Renal cortex interstitium (tissue), 11 donors: ENCODE measurements at regions not wholly inside any gene's neighbourhood (a gene's known extent, or its start where the extent isn't known, plus 50 kb on each side); places are given as distances from the start of the nearest gene placed in this dataset.
A peak's percentile ranks its signal among the peaks of the same experiment; 100 is the strongest.
"Not testable (repeated sequence)": the region's sequence is repeated elsewhere in the genome, so short reads cannot be mapped to it uniquely, and the experiment has no call there.

Experiments
- DNase-seq, 11 donors: peaks; one replicate each; pipeline ENCODE4 v3.0.0-alpha.2; 2013; ENCODE audit warnings: low read depth in 9 of 11, low spot score in 4 of 11; ENCODE audit errors: extremely low read depth in 1 of 11

GRCh38 chrY:19015213-19015612 is 241.7 kb upstream of the HSFY2 start:
- DNase-seq: no peak

DNA sequence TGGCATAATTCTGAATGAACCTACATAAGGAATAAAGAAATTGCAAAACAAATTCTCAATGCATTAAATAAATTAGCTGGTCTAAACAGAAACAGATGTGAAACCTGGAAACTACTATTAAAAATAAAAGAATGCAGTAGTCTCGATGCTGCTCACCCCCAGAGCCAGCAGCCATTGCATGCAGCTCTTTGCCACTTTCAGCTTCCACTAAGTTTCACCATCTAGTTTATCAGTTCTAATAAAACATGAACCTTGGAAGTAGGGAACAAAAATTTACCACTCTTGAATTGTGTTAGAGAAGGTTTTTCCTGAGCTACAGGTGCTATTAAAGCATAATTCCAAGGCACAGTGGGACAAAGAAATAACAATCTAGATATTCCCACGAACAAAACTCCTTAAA is 239.4 kb upstream of the HSFY2 start:
- DNase-seq: no peak

DNA sequence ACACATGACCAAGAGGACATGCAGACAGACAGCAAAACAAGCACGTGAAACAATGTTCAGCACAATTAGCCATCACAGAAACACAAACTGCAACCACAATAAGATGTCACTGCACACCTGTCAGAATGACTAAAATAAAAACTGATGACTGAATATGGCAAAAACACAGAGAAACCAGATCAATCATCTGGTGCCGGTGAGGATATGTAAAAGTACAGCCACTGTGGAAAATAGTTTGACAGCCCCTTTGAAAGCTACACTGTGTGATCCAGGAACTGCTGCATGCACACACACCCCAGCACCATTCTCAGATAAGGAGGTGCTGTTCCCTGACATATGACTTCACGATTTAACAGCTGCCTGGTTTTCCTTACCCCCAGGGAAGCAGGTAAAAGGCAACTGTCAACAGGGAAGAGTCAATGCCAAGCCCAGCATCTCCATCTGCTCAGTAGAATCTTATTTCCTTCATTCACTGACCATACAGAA is 238.1 kb upstream of the HSFY2 start:
- no peak for DNase-seq

DNA sequence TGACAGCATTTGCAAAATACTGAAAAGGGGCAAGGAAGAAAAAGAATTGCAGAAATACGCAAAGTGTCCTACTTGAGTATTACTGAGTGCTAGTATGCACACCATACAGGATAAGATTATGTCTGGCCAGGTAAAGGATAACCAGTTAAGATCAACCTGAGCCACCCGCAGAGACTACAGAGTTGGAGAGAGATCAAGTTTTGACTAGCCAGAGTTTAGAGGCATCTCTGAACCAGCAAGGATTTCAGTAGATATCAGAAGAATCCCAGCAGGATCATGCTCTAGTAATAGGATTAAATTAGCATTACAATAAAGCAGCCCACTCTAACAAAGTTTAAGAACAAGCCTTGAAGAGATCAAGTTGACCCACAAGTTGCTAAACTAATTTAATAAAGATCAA is 232.7 kb upstream of the HSFY2 start:
- no peak for DNase-seq

DNA sequence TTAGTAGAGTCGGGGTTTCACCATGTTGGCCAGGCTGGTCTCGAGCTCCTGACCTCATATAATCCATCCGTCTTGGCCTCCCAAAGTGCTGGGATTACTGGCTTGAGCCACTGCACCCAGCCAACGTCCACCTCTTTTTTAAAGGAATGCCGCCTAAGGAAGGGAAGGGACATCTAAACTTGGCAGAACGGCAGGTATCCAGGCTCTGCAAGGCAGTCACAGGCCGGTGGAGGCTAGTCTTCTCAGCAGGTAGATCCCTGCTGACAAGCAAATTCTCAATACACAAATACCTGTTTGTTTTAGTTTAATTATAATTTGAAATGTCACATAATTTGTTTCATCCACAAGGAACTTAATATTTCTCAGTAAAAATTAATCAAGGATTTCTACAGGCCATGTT is 232.0 kb upstream of the HSFY2 start:
- no peak for DNase-seq

DNA sequence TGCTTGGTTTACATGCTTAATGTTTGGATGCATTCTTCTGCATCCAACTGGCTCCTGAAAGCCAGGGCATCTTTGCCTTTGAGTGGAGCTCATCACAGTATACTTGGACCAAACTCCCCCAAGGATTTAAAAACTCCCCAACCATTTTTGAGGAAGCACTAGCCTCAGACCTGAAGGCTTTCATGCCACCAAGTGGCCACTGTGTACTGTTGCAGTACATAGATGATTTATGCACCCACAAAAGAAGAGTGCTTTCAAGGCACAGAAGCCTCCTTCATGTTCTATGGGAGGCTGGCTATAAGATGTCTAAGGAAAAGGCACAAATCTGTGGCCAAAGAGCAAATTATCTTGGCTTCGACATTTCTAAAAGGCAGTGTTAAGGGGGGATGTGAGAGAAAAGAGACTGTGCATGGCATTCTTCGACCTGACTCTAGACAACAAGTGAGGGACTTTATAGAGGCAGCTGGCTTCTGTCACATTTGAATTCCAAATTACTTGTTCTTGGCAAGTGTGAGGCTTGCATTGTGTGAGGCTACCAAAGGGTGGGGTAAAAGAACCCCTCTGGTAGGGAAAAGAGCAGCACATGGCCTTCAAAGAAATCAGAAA is 224.2 kb upstream of the HSFY2 start:
- no peak for DNase-seq

GRCh38 chrY:18993480-18993879 is 219.9 kb upstream of the HSFY2 start:
- DNase-seq: no peak

- peak in 1 of 11 donors; percentile 4 for DNase-seq
Observed at GRCh38 chrY:18992684-18993083, 219.1 kb upstream of the HSFY2 start.

- DNase-seq: no peak
Observed at GRCh38 chrY:18989356-18989755, 215.8 kb upstream of the HSFY2 start.

DNA sequence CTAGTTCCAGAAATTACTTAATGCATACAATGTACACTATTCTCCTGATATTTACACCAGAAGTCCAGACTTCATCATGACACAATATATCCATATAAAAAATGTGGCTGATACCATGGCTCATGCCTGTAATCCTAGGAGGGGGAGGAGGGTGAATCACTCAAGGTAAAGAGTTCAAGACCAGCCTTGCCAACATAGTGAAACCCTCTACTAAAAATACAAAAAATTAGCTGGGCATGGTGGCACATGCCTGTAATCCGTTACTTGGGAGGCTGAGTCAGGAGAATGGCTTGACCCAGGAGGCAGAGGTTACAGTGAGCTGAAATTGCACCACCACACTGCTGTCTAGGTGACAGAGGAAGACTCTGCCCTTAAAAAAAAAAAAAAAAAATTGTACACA is 192.5 kb upstream of the HSFY2 start:
- DNase-seq: no peak

GRCh38 chrY:18958846-18959245 is 185.3 kb upstream of the HSFY2 start:
- no peak for DNase-seq

- no peak for DNase-seq
Observed at GRCh38 chrY:18951657-18952435, 178.3 kb upstream of the HSFY2 start.

DNA sequence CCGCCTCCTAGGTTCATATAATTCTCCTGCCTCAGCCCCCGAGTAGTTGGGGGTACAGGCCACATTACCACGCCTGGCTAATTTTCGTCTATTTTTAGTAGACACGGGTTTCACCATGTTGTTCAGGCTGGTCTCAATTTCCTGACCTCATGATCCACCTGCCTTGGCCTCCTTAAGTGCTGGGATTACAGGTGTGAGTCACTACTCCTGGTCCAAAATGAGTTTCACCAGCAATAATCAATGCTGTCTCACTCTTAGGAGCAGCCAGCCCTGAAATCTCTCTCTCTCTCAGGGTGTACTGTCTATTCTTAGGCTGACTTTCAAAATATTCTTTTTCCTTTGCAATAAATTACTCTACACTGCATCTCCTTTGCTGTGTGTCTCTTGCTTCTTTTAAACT is 177.5 kb upstream of the HSFY2 start:
- DNase-seq: no peak

GRCh38 chrY:18936831-18937230 is 163.3 kb upstream of the HSFY2 start:
- no peak for DNase-seq

DNA sequence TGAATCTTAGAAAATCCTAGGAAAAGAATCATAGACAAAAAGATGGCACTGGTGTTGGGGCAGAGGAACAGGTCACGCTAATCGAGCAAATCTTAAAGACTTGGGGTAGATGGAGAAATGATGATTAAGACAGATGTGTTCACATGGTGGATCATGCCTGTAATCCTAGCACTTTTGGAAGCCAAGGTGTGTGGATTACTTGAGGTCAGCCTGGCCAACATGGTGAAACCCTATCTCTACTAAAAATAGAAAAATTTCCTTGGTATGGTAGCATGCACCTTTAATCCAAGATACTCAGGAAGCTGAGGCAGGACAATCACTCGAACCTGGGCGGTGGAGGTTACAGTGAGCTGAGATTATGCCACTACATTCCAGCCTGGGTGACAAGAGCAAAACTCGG is 145.7 kb upstream of the HSFY2 start:
- no peak for DNase-seq

GRCh38 chrY:18912846-18913245 is 139.3 kb upstream of the HSFY2 start:
- DNase-seq: no peak

- DNase-seq: no peak
Observed at GRCh38 chrY:18909846-18910245, 136.3 kb upstream of the HSFY2 start.

- not testable (repeated sequence) for DNase-seq
Observed at GRCh38 chrY:18906198-18906597, 132.7 kb upstream of the HSFY2 start.

DNA sequence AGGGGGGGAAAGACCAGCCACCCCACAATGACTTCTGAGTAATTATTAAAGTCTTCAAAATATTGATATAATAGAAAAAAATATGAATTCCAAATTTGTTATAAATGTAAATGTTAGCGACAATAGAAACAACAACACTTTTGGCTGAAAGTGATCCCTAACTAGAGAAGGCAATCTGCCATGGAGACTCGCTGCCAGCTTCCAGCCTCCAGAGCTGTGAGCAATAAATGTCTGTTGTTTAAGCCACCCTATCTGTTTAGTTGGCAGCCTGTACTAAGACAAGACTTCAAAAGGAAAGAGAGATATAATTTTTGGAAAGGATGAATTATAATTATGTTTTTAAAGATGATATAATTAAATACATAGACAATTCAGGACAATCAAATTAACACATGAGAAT is 130.8 kb upstream of the HSFY2 start:
- no peak for DNase-seq

DNA sequence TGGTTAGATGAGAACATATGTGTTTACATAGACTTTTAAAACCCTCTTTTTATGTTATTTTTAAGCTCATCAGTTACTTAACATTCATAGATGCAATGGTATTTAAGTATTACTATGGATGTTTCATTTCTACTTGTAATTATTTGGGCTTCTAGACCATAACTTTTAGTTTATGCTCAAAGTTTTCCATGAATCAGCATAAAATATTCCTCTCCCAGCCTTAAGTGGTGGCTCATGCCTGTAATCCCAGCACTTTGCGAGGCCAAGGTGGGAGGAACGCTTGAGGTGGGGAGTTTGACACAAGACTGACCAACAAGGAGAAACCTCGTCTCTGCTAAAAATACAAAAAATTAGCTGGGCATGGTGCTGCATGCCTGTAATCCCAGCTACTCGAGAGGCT is 118.5 kb upstream of the HSFY2 start:
- no peak for DNase-seq

DNA sequence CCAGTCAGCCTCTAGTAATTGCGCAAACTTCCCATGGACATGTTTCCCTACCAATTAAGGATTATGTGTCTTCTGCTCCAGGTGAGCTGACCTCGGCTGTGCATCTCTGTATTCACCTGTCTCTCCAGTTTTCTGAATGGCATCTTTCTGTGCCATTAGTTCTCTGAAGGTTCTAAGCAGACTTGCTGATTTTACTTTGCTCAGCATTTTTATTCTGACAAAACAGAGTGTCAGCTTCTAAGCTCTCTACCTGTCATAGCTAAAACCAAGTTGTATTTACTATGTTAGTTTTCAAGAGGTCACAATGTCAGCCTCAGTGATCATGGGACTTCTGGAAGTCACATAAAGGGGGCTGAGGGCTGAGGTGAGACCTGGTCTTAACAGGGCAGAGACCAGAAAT is 116.0 kb upstream of the HSFY2 start:
- no peak for DNase-seq
